Astrocyte of the cerebellum (primary cell): ENCODE measurements at regions not wholly inside any gene's neighbourhood (a gene's known extent, or its start where the extent isn't known, plus 50 kb on each side); places are given as distances from the start of the nearest gene placed in this dataset.

Experiments
- DNase-seq: peaks from one replicate; pipeline ENCODE4 v3.0.0-alpha.2; 2011; ENCODE audit warnings: low read depth
- H3K4me3 ChIP-seq: 2 replicates; pipeline ENCODE4 v1.5.1; 2011; ENCODE audit warnings: mild to moderate bottlenecking, low read depth, low read length, moderate library complexity
- in situ Hi-C: cut with HindIII; loops from 2 replicates; pipeline ENCODE4 v1.10.0; 2017; ENCODE audit warnings: low sequenced_read_pairs
- TF ChIP-seq, protein P1 (sequence below): IDR thresholded peaks from 2 replicates; pipeline ENCODE4 v1.5.1; 2012; ENCODE audit warnings: low read length, low read depth, moderate library complexity, mild to moderate bottlenecking; ENCODE audit errors: missing control alignments

- in situ Hi-C loops = no loop called here
- TF ChIP-seq, protein P1, sequence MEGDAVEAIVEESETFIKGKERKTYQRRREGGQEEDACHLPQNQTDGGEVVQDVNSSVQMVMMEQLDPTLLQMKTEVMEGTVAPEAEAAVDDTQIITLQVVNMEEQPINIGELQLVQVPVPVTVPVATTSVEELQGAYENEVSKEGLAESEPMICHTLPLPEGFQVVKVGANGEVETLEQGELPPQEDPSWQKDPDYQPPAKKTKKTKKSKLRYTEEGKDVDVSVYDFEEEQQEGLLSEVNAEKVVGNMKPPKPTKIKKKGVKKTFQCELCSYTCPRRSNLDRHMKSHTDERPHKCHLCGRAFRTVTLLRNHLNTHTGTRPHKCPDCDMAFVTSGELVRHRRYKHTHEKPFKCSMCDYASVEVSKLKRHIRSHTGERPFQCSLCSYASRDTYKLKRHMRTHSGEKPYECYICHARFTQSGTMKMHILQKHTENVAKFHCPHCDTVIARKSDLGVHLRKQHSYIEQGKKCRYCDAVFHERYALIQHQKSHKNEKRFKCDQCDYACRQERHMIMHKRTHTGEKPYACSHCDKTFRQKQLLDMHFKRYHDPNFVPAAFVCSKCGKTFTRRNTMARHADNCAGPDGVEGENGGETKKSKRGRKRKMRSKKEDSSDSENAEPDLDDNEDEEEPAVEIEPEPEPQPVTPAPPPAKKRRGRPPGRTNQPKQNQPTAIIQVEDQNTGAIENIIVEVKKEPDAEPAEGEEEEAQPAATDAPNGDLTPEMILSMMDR = no peak
- no peak for DNase-seq
- H3K4me3 ChIP-seq = no peak overlapping the region
Measured at GRCh38 chr12:115351514-115352077, 667.6 kb upstream of the TBX3 start.

GRCh38 chr12:115349711-115350110, 665.7 kb upstream of the TBX3 start:
- DNase-seq = no peak
- TF ChIP-seq, protein P1 = no peak
- H3K4me3 ChIP-seq = no peak overlapping the region
- in situ Hi-C loops = loop anchor here (25.0 kb wide), 1 partner anchor 662 kb away; the partner anchor contains the start of gene TBX3

DNA sequence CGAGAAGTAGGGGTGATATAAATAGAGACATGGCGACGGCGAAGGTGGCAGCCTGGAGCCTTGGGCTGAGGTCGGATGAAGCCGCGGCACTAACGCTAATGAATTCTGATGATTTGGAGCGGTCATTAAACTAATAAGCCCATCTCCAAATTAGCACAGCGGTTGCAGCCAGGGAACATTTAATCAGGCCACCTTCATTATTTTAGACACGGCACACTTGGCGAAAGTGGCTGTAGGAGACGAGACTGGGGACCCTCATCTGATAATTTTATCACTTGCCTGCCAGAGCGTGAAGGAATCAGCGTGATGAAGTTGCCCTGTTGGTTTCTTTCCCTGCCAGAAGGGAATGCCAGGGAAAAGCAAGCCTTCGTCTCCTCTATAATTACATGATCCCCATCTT, 664.3 kb upstream of the TBX3 start:
- in situ Hi-C loops = loop anchor here (25.0 kb wide), 1 partner anchor 661 kb away; the partner anchor contains the start of gene TBX3
- no peak overlapping the region for H3K4me3 ChIP-seq
- TF ChIP-seq, protein P1 = no peak
- DNase-seq = no peak

- TF ChIP-seq, protein P1 = no peak
- no peak for DNase-seq
- in situ Hi-C loops = loop anchor here (25.0 kb wide), 1 partner anchor 656 kb away; the partner anchor contains the start of gene TBX3
- no peak overlapping the region for H3K4me3 ChIP-seq
Measured at GRCh38 chr12:115343601-115344000, 659.6 kb upstream of the TBX3 start.

DNA sequence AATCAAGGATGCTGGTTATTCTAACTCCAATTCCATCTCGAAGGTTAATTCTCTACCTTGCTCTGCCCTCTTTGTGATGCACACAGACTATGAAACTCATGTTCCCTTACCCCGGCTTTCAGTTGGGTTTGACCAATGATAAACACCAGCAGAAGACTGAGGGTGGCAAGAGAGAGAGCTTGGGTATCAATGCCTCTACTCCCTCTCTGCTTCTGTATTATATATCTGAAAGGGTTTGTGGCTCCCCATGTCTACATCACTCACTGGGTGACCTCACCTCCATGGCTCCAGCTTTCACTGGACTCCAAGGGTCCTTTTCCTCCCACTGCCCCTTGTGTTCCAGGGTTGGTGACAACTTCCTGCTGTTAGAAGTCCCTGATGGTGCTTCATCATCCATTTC, 659.0 kb upstream of the TBX3 start:
- in situ Hi-C loops = loop anchor here (25.0 kb wide), 1 partner anchor 656 kb away; the partner anchor contains the start of gene TBX3
- no peak for DNase-seq
- TF ChIP-seq, protein P1 = no peak
- H3K4me3 ChIP-seq = no peak overlapping the region

GRCh38 chr12:115341442-115341841, 657.5 kb upstream of the TBX3 start:
- TF ChIP-seq, protein P1 = no peak
- in situ Hi-C loops = loop anchor here (25.0 kb wide), 1 partner anchor 654 kb away; the partner anchor contains the start of gene TBX3
- DNase-seq = peak; percentile 98

More at GRCh38 chr12:115341442-115341841, 657.5 kb upstream of the TBX3 start:
- no peak overlapping the region for H3K4me3 ChIP-seq
